ENCODE measurements at regions not wholly inside any gene's neighbourhood (a gene's known extent, or its start where the extent isn't known, plus 50 kb on each side); places are given as distances from the start of the nearest gene placed in this dataset.
"Not testable (repeated sequence)": the region's sequence is repeated elsewhere in the genome, so short reads cannot be mapped to it uniquely, and the experiment has no call there.

DNA sequence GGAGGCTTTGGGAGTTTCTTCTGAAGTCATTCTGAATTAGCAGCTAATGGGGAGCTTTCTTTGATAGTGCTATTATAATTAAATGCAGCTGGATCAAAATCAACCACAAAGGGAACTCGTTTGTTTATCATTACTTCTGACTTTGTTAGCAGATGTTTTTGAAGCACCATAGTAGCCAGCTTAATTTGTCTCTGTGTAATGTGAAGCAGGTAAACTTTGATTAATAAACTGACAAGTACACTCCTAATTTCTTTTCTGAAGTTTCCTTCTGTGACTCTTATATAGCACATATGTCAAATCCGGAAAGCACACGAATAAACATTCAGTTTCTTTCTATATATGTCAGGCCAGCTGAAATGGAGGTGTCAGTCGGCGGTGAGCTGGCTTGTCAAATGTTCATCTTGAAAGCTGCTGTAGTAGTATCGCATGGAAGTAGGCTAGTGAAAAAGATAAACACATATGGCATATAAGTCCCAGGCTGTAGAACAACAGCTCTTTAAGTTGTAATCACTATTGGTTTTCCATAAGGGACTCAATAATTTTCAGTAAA is 451.9 kb upstream of the ZEB2 start:
- no peak for DNase-seq (ENCODE audit: low read depth)

DNA sequence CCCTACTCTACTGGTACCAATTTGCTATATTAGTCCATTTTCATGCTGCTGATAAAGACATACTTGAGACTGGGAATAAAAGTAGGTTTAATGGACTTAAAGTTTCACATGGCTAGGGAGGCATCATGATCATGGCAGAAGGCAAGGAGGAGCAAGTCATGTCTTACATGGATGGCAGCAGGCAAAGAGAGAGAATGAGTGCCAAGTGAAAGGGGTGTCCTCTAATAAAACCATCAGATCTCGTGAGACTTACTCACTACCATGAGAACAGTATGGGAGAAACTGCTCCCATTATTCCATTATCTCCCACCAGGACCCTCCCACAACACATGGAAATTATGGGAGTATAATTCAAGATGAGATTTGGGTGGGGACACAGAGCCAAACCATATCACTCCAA is 450.5 kb upstream of the ZEB2 start:
- DNase-seq (ENCODE audit: low read depth), result not testable (repeated sequence)

DNA sequence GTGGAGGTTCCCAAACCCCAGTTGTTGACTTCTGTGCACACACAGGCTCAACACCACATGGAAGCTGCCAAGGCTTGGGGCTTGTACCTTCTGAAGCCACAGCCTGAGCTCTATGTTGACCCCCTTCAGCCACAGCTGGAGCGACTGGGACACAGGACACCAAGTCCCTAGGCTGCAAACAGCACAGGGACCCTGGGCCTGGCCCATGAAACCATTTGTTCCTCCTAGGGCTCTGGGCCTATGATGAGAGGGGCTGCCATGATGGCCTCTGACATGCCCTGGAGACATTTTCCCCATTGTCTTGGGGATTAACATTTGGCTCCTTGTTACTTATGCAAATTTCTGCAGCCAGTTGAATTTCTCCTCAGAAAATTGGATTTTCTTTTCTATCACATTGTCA is 449.6 kb upstream of the ZEB2 start:
- not testable (repeated sequence) for DNase-seq (ENCODE audit: low read depth)

GRCh38 chr2:144967961-144968360 is 448.0 kb upstream of the ZEB2 start:
- DNase-seq (ENCODE audit: low read depth), result no peak

DNA sequence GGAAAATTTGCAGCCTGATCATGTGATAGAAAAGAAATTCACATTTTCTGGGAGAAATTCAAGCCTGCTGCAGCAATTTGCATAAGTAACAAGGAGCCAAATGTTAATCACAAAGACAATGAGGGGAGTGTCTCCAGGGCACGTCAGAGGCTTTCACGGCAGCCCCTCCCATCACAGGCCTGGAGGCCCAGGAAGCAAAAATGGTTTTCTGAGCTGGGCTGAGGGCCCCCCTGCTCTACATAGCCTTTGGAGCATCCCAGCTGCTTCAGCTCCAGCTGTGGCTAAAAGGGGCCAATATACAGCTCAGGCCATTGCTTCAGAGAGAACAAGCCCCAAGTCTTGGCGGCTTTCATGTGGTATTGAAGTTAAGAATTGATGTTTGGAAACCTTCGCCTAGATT is 445.3 kb upstream of the ZEB2 start:
- DNase-seq (ENCODE audit: low read depth), result no peak

- DNase-seq (ENCODE audit: low read depth), result no peak
Observed at GRCh38 chr2:144963031-144963430, 443.1 kb upstream of the ZEB2 start.

GRCh38 chr2:144959416-144959815 is 439.5 kb upstream of the ZEB2 start:
- DNase-seq (ENCODE audit: low read depth), result no peak

GRCh38 chr2:144950899-144951560 is 431.1 kb upstream of the ZEB2 start:
- no peak for DNase-seq (ENCODE audit: low read depth)

- DNase-seq (ENCODE audit: low read depth), result no peak
Observed at GRCh38 chr2:144948205-144948855, 428.4 kb upstream of the ZEB2 start.

GRCh38 chr2:144947709-144948037 is 427.8 kb upstream of the ZEB2 start:
- no peak for DNase-seq (ENCODE audit: low read depth)

GRCh38 chr2:144946263-144946662 is 426.3 kb upstream of the ZEB2 start:
- no peak for DNase-seq (ENCODE audit: low read depth)

- DNase-seq (ENCODE audit: low read depth), result no peak
Observed at GRCh38 chr2:144944546-144945220, 424.8 kb upstream of the ZEB2 start.

DNA sequence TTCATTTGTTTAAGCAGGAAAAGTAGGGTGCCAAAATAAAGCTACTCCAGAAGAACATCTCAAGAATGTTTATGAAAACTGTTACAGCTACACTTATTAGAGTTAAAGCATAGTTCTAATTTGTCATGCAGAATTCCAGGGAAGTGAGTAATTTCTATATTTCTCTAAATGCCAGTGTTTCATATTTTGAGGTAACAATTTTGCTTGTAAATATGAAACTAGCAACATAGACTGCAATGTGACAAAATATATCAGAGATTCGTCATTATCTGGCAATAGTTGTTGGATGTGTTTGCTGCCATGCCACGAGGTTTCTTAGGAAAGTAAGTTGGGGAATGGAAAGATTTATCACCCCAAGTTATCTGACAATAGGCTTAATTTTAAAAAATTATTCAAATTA is 424.1 kb upstream of the ZEB2 start:
- DNase-seq (ENCODE audit: low read depth), result no peak

GRCh38 chr2:144943293-144943941 is 423.5 kb upstream of the ZEB2 start:
- no peak for DNase-seq (ENCODE audit: low read depth)

GRCh38 chr2:144942516-144943256 is 422.8 kb upstream of the ZEB2 start:
- no peak for DNase-seq (ENCODE audit: low read depth)

- no peak for DNase-seq (ENCODE audit: low read depth)
Observed at GRCh38 chr2:144941743-144942488, 422.0 kb upstream of the ZEB2 start.

DNA sequence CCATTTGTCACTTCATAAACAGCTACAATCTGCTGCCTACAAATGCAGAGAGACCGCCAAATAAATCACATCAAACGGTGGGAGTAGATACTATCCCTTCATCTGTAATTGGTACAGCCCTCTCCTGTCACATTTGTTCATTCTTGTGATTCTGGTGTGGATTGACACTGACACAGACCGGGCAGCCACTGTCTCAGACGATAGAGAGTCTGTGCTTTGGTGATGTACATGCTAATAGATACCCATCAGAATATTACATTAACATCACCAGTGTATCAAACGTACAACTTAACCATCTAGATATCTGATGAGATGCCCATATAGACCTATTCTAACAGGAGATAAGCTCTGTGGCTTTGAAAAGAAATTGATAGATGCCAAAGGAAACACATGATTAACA is 419.7 kb upstream of the ZEB2 start:
- DNase-seq (ENCODE audit: low read depth), result no peak

DNA sequence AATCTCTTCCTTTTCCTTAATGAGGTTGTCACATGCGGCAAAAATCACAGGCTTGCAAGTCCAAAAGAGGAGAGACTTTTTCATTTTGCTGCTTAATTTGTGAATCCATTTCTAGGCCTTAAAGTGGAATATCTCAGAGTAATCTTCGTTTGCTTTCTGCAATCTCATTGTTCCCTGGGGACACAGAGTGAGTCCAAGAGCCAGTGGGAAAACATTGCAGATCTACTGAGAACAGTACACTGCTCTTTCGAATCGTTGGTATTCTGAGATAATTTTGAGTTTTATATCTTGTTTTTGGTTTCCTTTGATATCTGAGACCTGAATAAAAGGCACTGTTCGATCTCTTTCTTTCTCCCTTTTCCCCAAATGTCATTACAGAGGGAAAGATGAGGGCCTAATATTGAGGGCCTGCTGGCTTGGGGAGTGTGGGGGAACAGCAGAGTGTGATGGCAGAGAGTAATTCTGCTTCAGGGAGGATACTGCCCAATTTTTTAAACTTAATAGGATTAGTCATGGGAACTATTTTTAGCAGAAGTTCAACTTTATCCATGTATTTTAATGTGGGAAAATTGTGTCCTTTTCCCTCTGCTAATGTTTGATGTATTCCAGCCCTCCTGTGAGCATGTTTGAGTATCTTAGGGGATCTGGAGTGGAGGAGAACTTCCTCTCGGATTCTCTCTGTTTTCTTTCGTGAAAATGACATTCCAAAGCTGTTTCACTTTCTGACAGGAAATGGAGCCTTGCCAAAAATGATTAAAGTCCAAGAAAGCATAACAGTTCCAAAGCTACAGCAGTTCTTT is 418.2 kb upstream of the ZEB2 start:
- DNase-seq (ENCODE audit: low read depth), result no peak

DNA sequence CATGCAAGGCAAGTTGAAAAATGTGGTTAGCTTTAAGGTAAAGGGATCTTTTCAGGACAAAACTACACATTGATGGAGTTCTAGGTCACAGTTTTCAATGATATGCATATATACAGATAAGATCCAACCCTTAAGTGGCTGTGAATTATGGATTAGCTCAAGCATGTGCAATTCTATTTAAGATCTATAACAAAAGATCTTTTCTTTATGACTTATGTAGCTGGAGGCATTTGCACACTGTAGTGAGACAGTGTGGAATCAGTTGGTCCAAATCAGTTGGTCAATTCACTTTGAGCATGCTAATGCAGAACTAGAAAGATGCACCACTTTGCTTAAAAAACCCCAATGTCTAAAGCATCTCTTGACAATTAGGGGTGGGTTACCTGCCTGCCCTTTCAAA is 417.1 kb upstream of the ZEB2 start:
- DNase-seq (ENCODE audit: low read depth), result no peak

- no peak for DNase-seq (ENCODE audit: low read depth)
Observed at GRCh38 chr2:144936442-144936841, 416.5 kb upstream of the ZEB2 start.

GRCh38 chr2:144935736-144936135 is 415.8 kb upstream of the ZEB2 start:
- DNase-seq (ENCODE audit: low read depth), result no peak
